Small intestine (tissue), 7 donors: ENCODE measurements at regions not wholly inside any gene's neighbourhood (a gene's known extent, or its start where the extent isn't known, plus 50 kb on each side); places are given as distances from the start of the nearest gene placed in this dataset.

Source experiments
- DNase-seq, 2 donors: peaks; one replicate each; pipeline versions ENCODE4 v3.0.0 to v3.0.0-alpha.2; 2013
- FAIRE-seq: peaks from 2 replicates; lab custom pipeline; 2012; peaks lifted over from hg19 to GRCh38; lab: Jason Lieb, UNC
- H3K27ac ChIP-seq, 3 donors: one replicate each; pipeline ENCODE4 v1.5.1; 2013; ENCODE audit warnings: low read length in 2 of 3, mild to moderate bottlenecking in 2 of 3, control low read depth in 1 of 3, inconsistent platforms in 1 of 3, low read depth in 1 of 3, moderate library complexity in 1 of 3
- H3K27me3 ChIP-seq, 3 donors: one replicate each; pipeline ENCODE4 v1.6.1; 2013; ENCODE audit warnings: low read length in 3 of 3, inconsistent platforms in 1 of 3; ENCODE audit not compliant: control insufficient read depth in 3 of 3, insufficient read depth in 3 of 3
- H3K36me3 ChIP-seq, 3 donors: one replicate each; pipeline ENCODE4 v1.6.1; 2013; ENCODE audit warnings: low read length in 3 of 3, inconsistent platforms in 1 of 3, low read depth in 1 of 3, mild to moderate bottlenecking in 1 of 3, moderate library complexity in 1 of 3; ENCODE audit not compliant: control insufficient read depth in 3 of 3, insufficient read depth in 2 of 3
- H3K4me1 ChIP-seq, 3 donors: one replicate each; pipeline ENCODE4 v1.6.1; 2013; ENCODE audit warnings: low read length in 2 of 3, inconsistent platforms in 1 of 3, low read depth in 1 of 3, mild to moderate bottlenecking in 1 of 3, moderate library complexity in 1 of 3; ENCODE audit not compliant: control insufficient read depth in 3 of 3, insufficient read depth in 2 of 3
- H3K4me3 ChIP-seq, 3 donors: one replicate each; pipeline ENCODE4 v1.5.1; 2013; ENCODE audit warnings: low read length in 3 of 3, control low read depth in 1 of 3, inconsistent platforms in 1 of 3, low read depth in 1 of 3, mild to moderate bottlenecking in 1 of 3, moderate library complexity in 1 of 3
- H3K9me3 ChIP-seq, 2 donors: one replicate each; pipeline ENCODE4 v1.6.1; 2013; ENCODE audit warnings: low read depth in 1 of 2, low read length in 1 of 2; ENCODE audit not compliant: control insufficient read depth in 2 of 2, insufficient read depth in 1 of 2
- WGBS, 3 donors: extraction: QIAGEN DNeasy Blood & Tissue Kit; methylation state at CpG; one replicate each; pipeline ENCODE4 v1.1.7; 2013; 5-methylcytosine and 5-hydroxymethylcytosine counted together
- donor health status: healthy with polysubstance abuse.
- donor health status: control.
- donor health status: control.
- donor health status: Bipolar disorder and iron deficiency.
- donor health status: healthy.

DNA sequence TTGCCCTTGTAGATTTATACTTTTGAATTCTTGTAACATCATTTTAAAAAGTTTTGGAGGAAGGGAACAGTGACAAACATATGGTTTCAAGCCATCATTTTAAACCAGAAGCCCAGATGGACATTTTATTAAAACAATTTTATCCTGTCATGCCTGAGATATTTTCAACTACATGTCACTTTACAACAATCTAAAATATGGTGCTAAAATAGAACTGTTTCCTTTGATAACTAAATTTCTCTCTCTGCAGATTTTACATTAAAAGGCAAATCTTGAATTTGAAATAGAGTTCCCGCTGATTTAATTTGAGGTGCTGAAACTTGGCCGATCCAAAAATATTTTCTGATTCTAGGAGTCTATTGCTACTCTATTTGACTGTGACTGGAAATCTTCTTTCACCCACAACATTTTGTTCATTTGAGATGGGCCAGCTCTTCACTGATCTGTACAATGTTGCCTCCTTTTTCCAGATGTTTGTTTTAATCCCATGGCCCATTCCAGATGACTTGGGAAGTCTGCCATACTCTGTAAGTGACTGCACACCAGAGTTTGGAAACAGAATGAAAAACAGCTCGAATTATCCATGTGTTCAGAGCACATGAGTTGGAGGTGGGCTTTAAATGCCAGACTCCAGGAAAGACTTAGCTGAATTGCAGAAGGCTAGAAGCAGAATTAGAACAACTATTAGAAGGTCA is 402.5 kb downstream of the TMEM135 start:
- Histone ChIP-seq H3K27me3 (no peaks in the 10 kb centered on the region), H3K36me3 (no peaks in the 10 kb centered on the region), H3K4me3 (no peak overlapping the region), H3K27ac (no peak overlapping the region), H3K9me3 (no peaks in the 10 kb centered on the region), H3K4me1 (no peaks in the 10 kb centered on the region)
- 67 to 69% (median 69%) methylated on average over 3 of the region's 3 CpGs for WGBS, 3 donors
- no peak for FAIRE-seq
- no peak for DNase-seq

DNA sequence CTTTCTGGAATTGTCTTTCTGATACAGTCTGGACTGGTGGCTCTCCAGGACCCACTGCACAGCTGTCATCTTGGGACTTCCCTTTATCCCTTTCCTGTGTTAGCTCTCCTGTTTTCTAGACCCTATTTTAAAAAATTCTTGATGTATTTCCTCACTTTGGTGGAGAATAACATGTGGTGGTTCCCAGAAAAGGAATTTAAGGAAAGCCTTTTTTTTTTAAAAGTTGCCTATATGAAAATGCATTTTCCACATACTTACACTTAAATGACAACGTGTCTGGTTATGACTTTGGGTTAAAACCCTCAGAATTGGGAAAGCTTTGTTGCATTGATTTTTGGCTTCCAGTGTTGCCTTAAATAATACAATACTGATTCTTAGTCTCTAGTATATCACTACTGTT is 400.7 kb downstream of the TMEM135 start:
- no peaks in the 10 kb centered on the region for H3K9me3 ChIP-seq
- DNase-seq (no peak), FAIRE-seq (no peak)
- no peaks in the 10 kb centered on the region for H3K27me3 ChIP-seq
- no peak overlapping the region for H3K4me3 ChIP-seq
- no peaks in the 10 kb centered on the region for H3K4me1 ChIP-seq
- WGBS, 3 donors: 55 to 68% (median 58%) methylated on average over 1 of the region's 1 CpG
- no peak overlapping the region for H3K27ac ChIP-seq
- H3K36me3 ChIP-seq: no peaks in the 10 kb centered on the region

DNA sequence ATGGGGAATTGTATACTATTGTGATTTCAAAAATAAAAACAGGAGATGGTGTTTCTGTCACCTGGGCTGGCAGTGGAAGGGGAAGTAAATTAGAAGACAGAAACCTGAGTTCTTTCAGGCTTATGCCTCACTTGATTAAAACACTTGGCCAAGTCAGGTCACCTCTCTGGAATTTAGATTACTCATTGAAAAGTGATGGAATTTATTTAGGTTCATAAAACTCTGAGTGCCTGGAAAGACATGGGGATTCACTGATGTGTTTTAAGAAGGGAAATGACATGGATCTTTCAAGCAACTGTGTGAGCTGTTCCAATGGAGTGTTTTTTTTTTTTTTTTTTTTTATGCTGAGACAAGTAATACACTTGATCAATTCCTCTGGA is 400.1 kb downstream of the TMEM135 start:
- FAIRE-seq (no peak), DNase-seq (no peak)
- no peaks in the 10 kb centered on the region for H3K4me1 ChIP-seq
- H3K27ac ChIP-seq: no peak overlapping the region
- H3K9me3 ChIP-seq: no peaks in the 10 kb centered on the region
- no peak overlapping the region for H3K4me3 ChIP-seq
- no peaks in the 10 kb centered on the region for H3K27me3 ChIP-seq
- H3K36me3 ChIP-seq: no peaks in the 10 kb centered on the region

DNA sequence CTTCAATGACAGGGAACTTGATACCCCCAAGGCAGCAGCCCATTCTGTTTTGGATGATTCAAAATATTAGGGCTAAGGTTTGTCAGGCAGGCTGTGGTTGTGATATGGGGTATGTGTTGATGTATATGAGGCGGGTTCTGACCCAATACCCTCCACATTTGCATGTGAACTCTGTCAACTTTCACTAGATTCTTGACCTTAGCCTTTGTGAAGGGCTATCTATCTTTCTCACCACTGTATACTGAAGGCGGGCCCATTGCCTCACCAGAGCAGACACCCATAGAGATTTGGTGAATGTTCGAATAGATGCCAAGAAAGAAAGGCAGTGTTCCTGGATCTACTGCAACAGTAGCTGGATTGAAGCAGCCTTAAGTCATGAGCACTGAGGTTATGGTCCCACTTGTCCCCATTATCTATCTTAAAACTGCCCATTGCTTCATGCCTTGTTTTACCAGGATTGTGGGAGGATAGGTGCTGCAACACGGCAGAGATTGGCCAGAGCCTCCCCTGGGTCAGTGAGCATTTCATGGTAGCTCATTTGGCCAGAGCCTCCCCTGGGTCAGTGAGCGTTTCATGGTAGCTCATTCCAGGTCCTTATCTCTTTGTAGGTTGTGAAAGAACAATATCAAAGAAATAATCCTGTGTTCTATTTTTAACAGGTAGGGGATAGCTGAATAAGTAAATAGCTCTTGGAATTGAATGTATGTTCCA is 399.6 kb downstream of the TMEM135 start:
- no peaks in the 10 kb centered on the region for H3K9me3 ChIP-seq
- H3K27ac ChIP-seq: no peak overlapping the region
- H3K27me3 ChIP-seq: no peaks in the 10 kb centered on the region
- H3K4me3 ChIP-seq: no peak overlapping the region
- H3K36me3 ChIP-seq: no peaks in the 10 kb centered on the region
- no peaks in the 10 kb centered on the region for H3K4me1 ChIP-seq
- FAIRE-seq (no peak), DNase-seq (no peak)
- WGBS, 3 donors: 56 to 68% (median 62%) methylated on average over 5 of the region's 5 CpGs

DNA sequence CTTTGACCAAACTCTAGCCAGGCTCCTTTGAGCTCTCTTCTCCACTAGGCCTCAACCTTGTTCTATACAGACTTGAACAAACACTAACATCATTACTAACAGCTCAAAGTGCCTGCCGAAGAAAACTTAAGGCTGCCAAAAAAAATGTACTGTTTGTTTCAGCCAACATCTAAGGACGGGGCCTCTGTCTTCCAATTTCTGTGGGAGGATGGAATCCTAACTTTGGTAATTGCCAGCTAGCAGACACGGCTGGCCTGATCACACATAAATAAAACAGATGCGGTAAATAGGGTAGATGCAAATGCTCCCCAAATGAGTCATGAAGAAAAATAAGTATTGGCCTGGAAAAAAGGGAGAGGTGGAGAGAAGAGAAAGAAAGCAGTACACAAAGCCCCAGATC is 394.3 kb downstream of the TMEM135 start:
- no peaks in the 10 kb centered on the region for H3K4me1 ChIP-seq
- 64 to 85% (median 81%) methylated on average over 4 of the region's 4 CpGs for WGBS, 3 donors
- no peaks in the 10 kb centered on the region for H3K27me3 ChIP-seq
- H3K4me3 ChIP-seq: no peak overlapping the region
- FAIRE-seq: no peak
- H3K9me3 ChIP-seq: no peaks in the 10 kb centered on the region
- H3K27ac ChIP-seq: no peak overlapping the region
- DNase-seq: no peak
- H3K36me3 ChIP-seq: no peaks in the 10 kb centered on the region

DNA sequence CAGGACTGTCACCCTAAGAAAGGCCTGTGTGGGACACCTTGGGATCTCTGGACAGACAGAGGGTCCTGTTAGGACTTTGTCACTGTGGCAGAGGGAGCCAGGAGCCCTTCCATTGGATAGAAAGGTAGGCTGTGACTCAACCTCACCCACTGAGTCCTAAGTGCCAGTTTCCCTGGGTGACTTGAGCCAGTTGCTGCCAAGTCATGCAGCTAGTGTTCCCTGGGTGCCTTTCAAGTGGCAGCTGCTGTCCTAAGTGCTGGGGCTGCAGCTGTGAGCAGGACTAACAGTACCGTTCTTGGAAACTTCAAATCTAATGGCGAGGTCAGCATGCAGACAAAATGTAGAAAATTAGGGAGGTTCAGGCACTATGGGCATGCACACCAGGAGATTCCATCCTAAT is 393.7 kb downstream of the TMEM135 start:
- H3K9me3 ChIP-seq: no peaks in the 10 kb centered on the region
- H3K36me3 ChIP-seq: no peaks in the 10 kb centered on the region
- whole genome bisulfite sequencing, 3 donors: 90 to 100% (median 93%) methylated on average over 2 of the region's 2 CpGs
- DNase-seq (no peak), FAIRE-seq (no peak)
- no peaks in the 10 kb centered on the region for H3K4me1 ChIP-seq
- no peaks in the 10 kb centered on the region for H3K27me3 ChIP-seq
- H3K27ac ChIP-seq: no peak overlapping the region
- no peak overlapping the region for H3K4me3 ChIP-seq

DNA sequence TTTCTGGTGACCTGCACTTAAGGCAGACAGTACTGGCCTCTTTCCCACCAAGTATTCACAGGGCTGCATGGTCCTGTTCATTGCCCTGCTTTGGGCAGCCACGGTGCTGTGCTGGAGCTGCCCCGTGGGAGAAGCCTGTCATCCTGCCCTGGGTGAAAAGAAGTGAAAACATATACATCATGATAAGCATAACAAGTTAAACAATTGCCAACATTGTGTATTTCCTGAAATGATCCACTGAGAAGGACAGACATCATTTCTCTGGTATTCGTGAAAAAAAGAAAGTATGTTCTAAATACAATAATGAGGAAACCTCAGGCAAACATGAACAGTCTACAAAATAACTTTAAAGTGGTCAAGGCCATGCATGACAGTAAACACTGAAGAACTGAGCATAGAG is 393.1 kb downstream of the TMEM135 start:
- no peaks in the 10 kb centered on the region for H3K36me3 ChIP-seq
- FAIRE-seq: no peak
- DNase-seq: no peak
- no peaks in the 10 kb centered on the region for H3K27me3 ChIP-seq
- WGBS, 3 donors: 50 to 71% (median 59%) methylated on average over 3 of the region's 3 CpGs
- H3K4me3 ChIP-seq: no peak overlapping the region
- no peaks in the 10 kb centered on the region for H3K9me3 ChIP-seq
- H3K27ac ChIP-seq: no peak overlapping the region
- H3K4me1 ChIP-seq: no peaks in the 10 kb centered on the region

DNA sequence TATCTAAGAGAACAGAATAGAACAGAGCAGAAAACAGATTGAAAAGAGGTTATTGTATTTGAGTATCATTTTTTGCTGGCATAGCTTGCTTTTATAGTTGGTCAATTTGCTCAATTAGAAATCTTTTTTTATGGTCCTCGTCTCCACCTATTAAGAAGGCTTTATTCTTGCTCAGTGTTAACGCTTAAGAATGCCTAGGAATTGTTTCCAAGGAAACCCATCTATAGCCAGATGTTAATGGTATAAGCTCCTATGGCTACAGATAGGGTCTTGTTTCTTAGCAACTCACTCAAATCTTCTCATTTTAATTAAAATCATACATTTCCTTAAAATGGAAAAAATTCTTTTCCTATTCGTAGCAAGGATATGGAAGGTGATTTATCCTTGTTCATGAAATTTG is 392.3 kb downstream of the TMEM135 start:
- Histone ChIP-seq H3K4me3 (no peak overlapping the region), H3K27me3 (no peaks in the 10 kb centered on the region), H3K27ac (no peak overlapping the region), H3K36me3 (no peaks in the 10 kb centered on the region), H3K4me1 (no peaks in the 10 kb centered on the region), H3K9me3 (no peaks in the 10 kb centered on the region)
- WGBS, 3 donors: 58 to 75% (median 69%) methylated on average over 3 of the region's 3 CpGs
- no peak for FAIRE-seq
- DNase-seq: no peak
